ENCODE measurements at regions not wholly inside any gene's neighbourhood (a gene's known extent, or its start where the extent isn't known, plus 50 kb on each side); places are given as distances from the start of the nearest gene placed in this dataset.

DNA sequence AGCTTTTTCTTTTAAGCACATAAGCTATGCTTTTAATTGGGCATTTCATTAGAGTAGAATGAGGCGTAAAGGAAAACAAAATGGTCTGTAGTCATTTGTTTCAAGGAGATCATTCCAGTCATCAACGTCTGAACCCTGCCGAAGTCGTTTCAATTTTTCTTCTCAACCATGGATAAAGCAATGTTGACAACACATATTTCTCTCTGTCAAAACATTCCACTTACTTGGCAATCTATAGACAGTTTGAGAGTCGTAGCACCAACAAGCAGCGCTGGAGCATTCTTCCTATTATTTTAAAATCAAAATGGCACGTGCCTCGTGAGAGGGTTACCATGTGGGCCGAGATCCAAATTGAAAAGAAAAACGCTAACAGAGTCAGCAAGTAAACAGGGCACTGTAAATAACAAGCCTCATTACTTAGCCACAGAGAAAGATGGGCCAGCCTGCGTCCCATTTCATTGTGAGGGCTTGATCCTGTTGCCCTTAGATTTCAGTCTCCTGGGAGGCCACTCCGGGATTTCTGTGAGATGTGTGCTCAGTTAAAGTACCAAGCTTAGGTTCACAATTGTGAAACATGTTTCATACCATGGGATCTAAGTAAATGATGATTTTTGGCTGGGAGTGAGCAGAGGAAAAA is 422.9 kb downstream of the DTWD2 start:
- ChIA-PET CTCF (interaction anchor here (0.6 kb wide), 1 partner anchor 16 kb away, joined by 3 read pairs; no protein-coding TSS in a partner anchor), POLR2A (no interaction called here)
- DNase-seq (ENCODE audit: extremely low spot score): no peak
- no peak for TF ChIP-seq NFRKB (IDR thresholded peaks at IDR 0.05)

DNA sequence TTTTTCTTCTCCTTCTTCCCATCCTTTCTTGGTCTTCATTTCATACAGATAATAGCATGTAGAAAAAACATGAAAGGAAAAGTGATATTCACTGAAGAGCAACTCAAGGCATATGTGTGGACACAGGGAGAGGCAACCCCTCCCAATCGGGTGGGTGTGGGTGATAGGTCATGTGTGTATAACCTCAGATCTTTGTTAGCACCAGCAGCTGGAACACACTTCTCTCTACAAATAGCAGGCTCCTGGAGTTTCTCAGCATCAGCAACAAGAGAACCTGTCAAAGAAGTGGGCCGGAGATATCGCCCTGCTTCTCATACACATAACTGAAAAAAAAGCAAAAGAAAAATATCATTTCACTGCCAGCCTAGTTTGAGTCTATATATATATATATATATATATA is 426.4 kb downstream of the DTWD2 start:
- ChIA-PET CTCF (no interaction called here), POLR2A (no interaction called here)
- no peak for TF ChIP-seq L3MBTL2 (conservative IDR thresholded peaks at IDR 0.05)
- TF ChIP-seq NFRKB (IDR thresholded peaks at IDR 0.05): no peak
- no peak for TF ChIP-seq ELF4 (IDR thresholded peaks at IDR 0.05)
- TF ChIP-seq LEF1 (IDR thresholded peaks at IDR 0.05; ENCODE audit: borderline replicate concordance): no peak
- DNase-seq (ENCODE audit: extremely low spot score): no peak

DNA sequence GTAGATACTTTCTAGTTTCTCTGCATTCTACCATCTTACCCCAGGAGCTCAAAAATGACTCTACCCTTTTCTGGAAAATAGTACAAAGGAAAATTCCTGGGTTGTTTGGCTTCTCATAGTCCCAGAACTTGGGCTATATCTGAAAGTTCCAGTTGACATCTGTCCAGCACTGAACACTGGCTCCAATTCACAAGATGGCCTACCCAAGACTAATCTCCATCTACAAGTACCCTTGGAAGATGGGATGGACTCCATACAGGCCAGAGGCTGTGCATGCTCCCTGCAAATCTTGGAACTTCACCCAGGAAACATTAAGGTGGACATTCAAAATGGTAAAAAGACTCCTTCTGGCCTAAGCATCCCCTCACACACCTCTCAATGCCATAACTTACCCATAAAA is 427.1 kb downstream of the DTWD2 start:
- no peak for DNase-seq (ENCODE audit: extremely low spot score)
- no peak for TF ChIP-seq LEF1 (IDR thresholded peaks at IDR 0.05; ENCODE audit: borderline replicate concordance)
- TF ChIP-seq SP1 (IDR thresholded peaks at IDR 0.05): no peak
- no peak for TF ChIP-seq ZNF384 (IDR thresholded peaks at IDR 0.05)
- TF ChIP-seq NFRKB (IDR thresholded peaks at IDR 0.05): no peak
- no peak for TF ChIP-seq L3MBTL2 (conservative IDR thresholded peaks at IDR 0.05)
- no peak for TF ChIP-seq SUZ12 (IDR thresholded peaks at IDR 0.05)
- no peak for TF ChIP-seq CTBP1 (IDR thresholded peaks at IDR 0.05; ENCODE audit: borderline replicate concordance)
- TF ChIP-seq, protein P1, sequence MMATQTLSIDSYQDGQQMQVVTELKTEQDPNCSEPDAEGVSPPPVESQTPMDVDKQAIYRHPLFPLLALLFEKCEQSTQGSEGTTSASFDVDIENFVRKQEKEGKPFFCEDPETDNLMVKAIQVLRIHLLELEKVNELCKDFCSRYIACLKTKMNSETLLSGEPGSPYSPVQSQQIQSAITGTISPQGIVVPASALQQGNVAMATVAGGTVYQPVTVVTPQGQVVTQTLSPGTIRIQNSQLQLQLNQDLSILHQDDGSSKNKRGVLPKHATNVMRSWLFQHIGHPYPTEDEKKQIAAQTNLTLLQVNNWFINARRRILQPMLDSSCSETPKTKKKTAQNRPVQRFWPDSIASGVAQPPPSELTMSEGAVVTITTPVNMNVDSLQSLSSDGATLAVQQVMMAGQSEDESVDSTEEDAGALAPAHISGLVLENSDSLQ (IDR thresholded peaks at IDR 0.05): no peak
- no peak for TF ChIP-seq FOXK2 (IDR thresholded peaks at IDR 0.05)
- TF ChIP-seq FOXM1 (IDR thresholded peaks at IDR 0.05; ENCODE audit: borderline replicate concordance): no peak
- no peak for TF ChIP-seq FOXA1 (IDR thresholded peaks at IDR 0.05)
- TF ChIP-seq HDGF (IDR thresholded peaks at IDR 0.05; ENCODE audit: borderline replicate concordance): no peak
- TF ChIP-seq BHLHE40 (IDR thresholded peaks at IDR 0.05; ENCODE audit: borderline replicate concordance): no peak
- ChIA-PET CTCF (no interaction called here), POLR2A (no interaction called here)

DNA sequence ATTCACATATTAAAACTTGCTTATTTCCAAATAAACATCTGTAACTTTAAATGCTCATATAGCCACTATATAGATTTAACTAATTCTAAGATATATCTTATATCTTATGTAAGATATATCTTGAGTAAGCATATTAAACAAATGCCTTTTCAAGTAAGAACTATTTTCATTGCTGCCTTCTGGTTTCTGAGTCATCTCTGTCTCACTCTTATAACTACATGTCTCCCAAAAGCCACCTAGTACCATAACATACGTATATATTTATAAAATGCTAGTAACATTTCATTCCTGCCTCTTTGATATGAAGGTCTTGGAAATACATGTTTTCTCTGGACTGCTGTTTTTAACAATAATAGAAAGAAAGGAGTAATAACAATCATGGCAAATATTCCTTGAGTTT is 429.5 kb downstream of the DTWD2 start:
- ChIA-PET POLR2A (no interaction called here), CTCF (no interaction called here)
- TF ChIP-seq FOXA1 (IDR thresholded peaks at IDR 0.05) (no peak), L3MBTL2 (conservative IDR thresholded peaks at IDR 0.05) (no peak), CTBP1 (IDR thresholded peaks at IDR 0.05; ENCODE audit: borderline replicate concordance) (no peak)
- DNase-seq (ENCODE audit: extremely low spot score): no peak

DNA sequence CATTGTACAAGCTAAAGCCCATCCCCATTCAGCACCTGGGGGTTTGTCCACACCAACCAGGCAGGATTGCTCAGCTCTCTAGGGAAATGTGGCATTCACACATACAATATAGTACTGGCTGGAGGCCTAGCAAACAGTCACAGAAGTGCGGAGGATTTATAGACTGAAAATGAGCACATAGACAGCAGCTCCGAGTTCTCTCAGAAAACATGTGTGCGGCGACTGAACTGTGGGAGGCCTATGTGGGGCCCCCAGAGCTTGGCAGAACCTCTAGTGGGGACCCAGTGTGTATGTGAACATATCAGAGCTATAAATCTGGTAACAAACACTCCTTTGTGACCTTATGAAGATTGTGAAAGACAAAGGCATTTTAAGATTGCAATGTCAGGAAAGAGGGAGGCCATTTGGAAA is 431.1 kb downstream of the DTWD2 start:
- DNase-seq (ENCODE audit: extremely low spot score): no peak
- TF ChIP-seq SP1 (IDR thresholded peaks at IDR 0.05) (no peak), FOXK2 (IDR thresholded peaks at IDR 0.05) (no peak), TARDBP (IDR thresholded peaks at IDR 0.05) (no peak), BHLHE40 (IDR thresholded peaks at IDR 0.05; ENCODE audit: borderline replicate concordance) (no peak), LEF1 (IDR thresholded peaks at IDR 0.05; ENCODE audit: borderline replicate concordance) (no peak), CTBP1 (IDR thresholded peaks at IDR 0.05; ENCODE audit: borderline replicate concordance) (no peak), NFRKB (IDR thresholded peaks at IDR 0.05) (no peak), SUZ12 (IDR thresholded peaks at IDR 0.05) (no peak), ARNT (IDR thresholded peaks at IDR 0.05) (no peak), ELF4 (IDR thresholded peaks at IDR 0.05) (no peak), FOXA1 (IDR thresholded peaks at IDR 0.05) (no peak)
- TF ChIP-seq, protein P1 (IDR thresholded peaks at IDR 0.05): no peak
- ChIA-PET POLR2A (no interaction called here), CTCF (interaction anchor here (1.0 kb wide), 1 partner anchor 13 kb away, joined by 3 read pairs; no protein-coding TSS in a partner anchor)

DNA sequence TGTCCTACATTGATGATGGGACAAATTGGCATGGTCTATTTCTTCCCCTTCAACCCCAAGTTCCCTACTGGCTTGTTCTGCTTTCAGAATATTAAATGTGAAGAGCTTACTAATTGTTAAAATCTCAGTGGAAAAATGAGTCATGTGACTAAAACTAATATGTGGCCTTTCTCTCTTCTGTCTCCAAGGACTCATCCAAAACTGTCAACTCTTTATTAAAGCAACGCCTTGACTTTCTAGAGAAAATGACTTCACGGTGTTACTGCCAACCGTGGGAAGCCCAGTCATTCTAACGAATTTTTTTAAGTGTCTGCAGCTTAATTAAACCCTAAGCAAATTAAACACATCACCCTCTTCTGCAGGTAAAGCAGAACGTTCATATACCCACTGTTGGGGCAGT is 431.6 kb downstream of the DTWD2 start:
- ChIA-PET CTCF (interaction anchor here (1.0 kb wide), 1 partner anchor 13 kb away, joined by 3 read pairs; no protein-coding TSS in a partner anchor), POLR2A (no interaction called here)
- no peak for TF ChIP-seq L3MBTL2 (conservative IDR thresholded peaks at IDR 0.05)
- no peak for TF ChIP-seq FOXM1 (IDR thresholded peaks at IDR 0.05; ENCODE audit: borderline replicate concordance)
- TF ChIP-seq NFRKB (IDR thresholded peaks at IDR 0.05): no peak
- TF ChIP-seq CTBP1 (IDR thresholded peaks at IDR 0.05; ENCODE audit: borderline replicate concordance): no peak
- no peak for TF ChIP-seq TARDBP (IDR thresholded peaks at IDR 0.05)
- TF ChIP-seq BHLHE40 (IDR thresholded peaks at IDR 0.05; ENCODE audit: borderline replicate concordance): no peak
- TF ChIP-seq SP1 (IDR thresholded peaks at IDR 0.05): no peak
- TF ChIP-seq ZNF384 (IDR thresholded peaks at IDR 0.05): no peak
- no peak for TF ChIP-seq SUZ12 (IDR thresholded peaks at IDR 0.05)
- no peak for TF ChIP-seq HDGF (IDR thresholded peaks at IDR 0.05; ENCODE audit: borderline replicate concordance)
- no peak for TF ChIP-seq FOXK2 (IDR thresholded peaks at IDR 0.05)
- no peak for DNase-seq (ENCODE audit: extremely low spot score)

DNA sequence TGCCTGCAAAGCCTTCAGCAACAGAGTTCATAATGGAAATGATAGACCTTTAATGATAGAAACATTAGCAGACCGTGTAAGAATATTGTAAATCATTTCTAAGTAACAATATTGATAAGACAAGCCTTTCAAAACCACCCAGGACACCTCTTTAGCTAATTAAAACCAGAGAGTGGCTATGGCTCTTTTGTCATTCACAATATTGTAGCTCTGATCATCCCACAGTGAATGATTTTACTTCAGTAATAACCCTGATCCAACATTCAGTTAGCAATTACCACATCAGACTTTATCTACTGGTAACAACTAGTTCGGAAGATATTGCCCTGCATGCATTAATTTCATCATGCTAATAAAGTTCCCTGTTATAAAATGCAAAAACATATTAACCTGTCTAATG is 432.6 kb downstream of the DTWD2 start:
- ChIA-PET CTCF (no interaction called here), POLR2A (no interaction called here)
- no peak for DNase-seq (ENCODE audit: extremely low spot score)
- TF ChIP-seq ARNT (IDR thresholded peaks at IDR 0.05) (no peak), FOXK2 (IDR thresholded peaks at IDR 0.05) (no peak), SP1 (IDR thresholded peaks at IDR 0.05) (no peak)

DNA sequence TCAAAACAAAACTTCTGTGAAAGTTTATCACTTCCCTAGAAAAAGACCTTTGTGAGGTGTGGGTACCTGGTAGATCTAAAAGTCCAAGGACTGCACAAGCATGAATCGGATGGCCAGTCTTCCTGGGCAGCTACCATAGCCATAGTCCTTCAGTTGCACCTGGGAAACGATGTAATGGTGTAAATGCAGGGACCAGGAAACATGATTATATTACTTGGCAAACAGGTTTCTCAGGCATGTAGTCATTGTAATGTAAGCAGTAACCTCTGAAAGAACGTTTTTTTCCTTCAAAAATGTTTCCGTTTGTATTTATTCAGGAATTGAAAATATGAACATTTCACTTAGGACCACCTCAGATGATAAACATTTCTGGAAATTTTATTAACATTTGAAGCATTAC is 433.4 kb downstream of the DTWD2 start:
- ChIA-PET CTCF (no interaction called here), POLR2A (no interaction called here)
- no peak for TF ChIP-seq ARNT (IDR thresholded peaks at IDR 0.05)
- TF ChIP-seq BHLHE40 (IDR thresholded peaks at IDR 0.05; ENCODE audit: borderline replicate concordance): no peak
- no peak for TF ChIP-seq SP1 (IDR thresholded peaks at IDR 0.05)
- no peak for TF ChIP-seq HDGF (IDR thresholded peaks at IDR 0.05; ENCODE audit: borderline replicate concordance)
- TF ChIP-seq, protein P1 (IDR thresholded peaks at IDR 0.05): no peak
- TF ChIP-seq FOXA1 (IDR thresholded peaks at IDR 0.05): no peak
- TF ChIP-seq NFRKB (IDR thresholded peaks at IDR 0.05): no peak
- no peak for TF ChIP-seq TARDBP (IDR thresholded peaks at IDR 0.05)
- no peak for TF ChIP-seq L3MBTL2 (conservative IDR thresholded peaks at IDR 0.05)
- no peak for TF ChIP-seq ZNF384 (IDR thresholded peaks at IDR 0.05)
- TF ChIP-seq LEF1 (IDR thresholded peaks at IDR 0.05; ENCODE audit: borderline replicate concordance): no peak
- no peak for TF ChIP-seq ELF4 (IDR thresholded peaks at IDR 0.05)
- TF ChIP-seq FOXM1 (IDR thresholded peaks at IDR 0.05; ENCODE audit: borderline replicate concordance): no peak
- TF ChIP-seq CTBP1 (IDR thresholded peaks at IDR 0.05; ENCODE audit: borderline replicate concordance): no peak
- TF ChIP-seq SUZ12 (IDR thresholded peaks at IDR 0.05): no peak
- TF ChIP-seq FOXK2 (IDR thresholded peaks at IDR 0.05): no peak
- DNase-seq (ENCODE audit: extremely low spot score): no peak

Data from HEK293T (cell line).